Liver (tissue), 8 donors: ENCODE measurements at regions not wholly inside any gene's neighbourhood (a gene's known extent, or its start where the extent isn't known, plus 50 kb on each side); places are given as distances from the start of the nearest gene placed in this dataset.

Experiments
- DNase-seq: peaks from one replicate; pipeline ENCODE4 v3.0.0-alpha.2; 2017; ENCODE audit warnings: low spot score
- H3K27ac ChIP-seq, 2 donors: one replicate each; pipeline ENCODE4 v1.7.0; 2013; ENCODE audit warnings: inconsistent platforms in 2 of 2, low read length in 2 of 2, control low read depth in 1 of 2, low read depth in 1 of 2, mild to moderate bottlenecking in 1 of 2
- H3K27me3 ChIP-seq, 4 donors: one replicate each; pipeline versions ENCODE4 v1.6.1 to v1.7.0; 2013; ENCODE audit warnings: low read length in 3 of 4, inconsistent platforms in 1 of 4, mild to moderate bottlenecking in 1 of 4, moderate library complexity in 1 of 4; ENCODE audit not compliant: control insufficient read depth in 4 of 4, insufficient read depth in 4 of 4
- H3K36me3 ChIP-seq, 4 donors: one replicate each; pipeline versions ENCODE4 v1.6.1 to v1.7.0; 2013; ENCODE audit warnings: low read length in 3 of 4, mild to moderate bottlenecking in 3 of 4, low read depth in 1 of 4, moderate library complexity in 1 of 4; ENCODE audit not compliant: control insufficient read depth in 4 of 4, insufficient read depth in 3 of 4
- H3K4me1 ChIP-seq, 4 donors: one replicate each; pipeline versions ENCODE4 v1.6.1 to v1.7.0; 2013; ENCODE audit warnings: low read length in 3 of 4, mild to moderate bottlenecking in 3 of 4, moderate library complexity in 1 of 4; ENCODE audit not compliant: control insufficient read depth in 4 of 4, insufficient read depth in 4 of 4
- H3K4me3 ChIP-seq, 3 donors: one replicate each; pipeline versions ENCODE4 v1.6.1 to v1.7.0; 2013; ENCODE audit warnings: low read length in 3 of 3, control low read depth in 1 of 3, low read depth in 1 of 3, mild to moderate bottlenecking in 1 of 3
- H3K9ac ChIP-seq, 2 donors: one replicate each; pipeline ENCODE4 v1.7.0; 2013; ENCODE audit warnings: low read length in 2 of 2, mild to moderate bottlenecking in 2 of 2, moderate library complexity in 2 of 2, control low read depth in 1 of 2, low read depth in 1 of 2
- H3K9me3 ChIP-seq, 4 donors: one replicate each; pipeline versions ENCODE4 v1.6.1 to v1.7.0; 2013; ENCODE audit warnings: low read length in 3 of 4; ENCODE audit not compliant: control insufficient read depth in 4 of 4
- ATF3 ChIP-seq: IDR thresholded peaks from 2 replicates; pipeline ENCODE4 v1.6.1; 2016; ENCODE audit warnings: antibody characterized with exemption
- CTCF ChIP-seq: fragments of 150-350 bp; IDR thresholded peaks from 2 replicates; pipeline ENCODE4 v1.5.1; 2017; ENCODE audit warnings: improper control_type of control experiment, low read depth, low read length; ENCODE audit not compliant: missing input control
- EGR1 ChIP-seq, 2 donors: IDR thresholded peaks; 2 replicates each; pipeline ENCODE4 v1.6.1; 2016 to 2018; ENCODE audit warnings: antibody characterized with exemption in 2 of 2, low read depth in 2 of 2
- FOXA2 ChIP-seq: IDR thresholded peaks from 2 replicates; pipeline ENCODE4 v1.6.1; 2016; ENCODE audit warnings: antibody characterized with exemption
- HNF4A ChIP-seq, 2 donors: conservative IDR thresholded peaks; 2 replicates each; pipeline ENCODE4 v1.6.1; 2016; ENCODE audit warnings: antibody characterized with exemption in 2 of 2, mild to moderate bottlenecking in 2 of 2
- HNF4G ChIP-seq: IDR thresholded peaks from 2 replicates; pipeline ENCODE4 v1.6.1; 2016; ENCODE audit warnings: antibody characterized with exemption
- JUND ChIP-seq, 2 donors: IDR thresholded peaks; 2 replicates each; pipeline ENCODE4 v1.6.1; 2016; ENCODE audit warnings: antibody characterized with exemption in 2 of 2
- MAX ChIP-seq: IDR thresholded peaks from 2 replicates; pipeline ENCODE4 v1.6.1; 2016; ENCODE audit warnings: antibody characterized with exemption
- NR2F2 ChIP-seq: IDR thresholded peaks from 2 replicates; pipeline ENCODE4 v1.6.1; 2016; ENCODE audit warnings: antibody characterized with exemption
- REST ChIP-seq: IDR thresholded peaks from 2 replicates; pipeline ENCODE4 v1.6.1; 2016; ENCODE audit warnings: antibody characterized with exemption, mild to moderate bottlenecking
- RXRA ChIP-seq, 2 donors: IDR thresholded peaks; 2 replicates each; pipeline ENCODE4 v1.6.1; 2017 to 2018; ENCODE audit warnings: antibody characterized with exemption in 2 of 2, mild to moderate bottlenecking in 1 of 2
- SP1 ChIP-seq: IDR thresholded peaks from 2 replicates; pipeline ENCODE4 v1.6.1; 2018; ENCODE audit warnings: antibody characterized with exemption, mild to moderate bottlenecking
- TAF1 ChIP-seq: conservative IDR thresholded peaks from 2 replicates; pipeline ENCODE4 v1.6.1; 2016; ENCODE audit warnings: antibody characterized with exemption, mild to moderate bottlenecking
- YY1 ChIP-seq: IDR thresholded peaks from 2 replicates; pipeline ENCODE4 v1.6.1; 2016; ENCODE audit warnings: antibody characterized with exemption, mild to moderate bottlenecking
- ZBTB33 ChIP-seq: IDR thresholded peaks from 2 replicates; pipeline ENCODE4 v1.6.1; 2016; ENCODE audit warnings: antibody characterized with exemption
- WGBS: extraction: QIAGEN DNeasy Blood & Tissue Kit; methylation state at CpG from one replicate; pipeline ENCODE4 v1.1.7; 2013; 5-methylcytosine and 5-hydroxymethylcytosine counted together
- donor health status: healthy.
- donor health status: healthy.
- donor health status: healthy.
- donor health status: healthy.
- donor health status: healthy.

- TF ChIP-seq REST (no peak), ZBTB33 (no peak), EGR1 (IDR thresholded peaks at IDR 0.05; ENCODE audit: low read depth in 2 of 2) (no peak)
These were observed 297.3 kb downstream of the CYP26B1 start (continued) for GRCh38 chr2:71850306-71850801.

GRCh38 chr2:71849607-71850305 lies 297.9 kb downstream of the CYP26B1 start:
- no peak overlapping the region for H3K27ac ChIP-seq
- no peak overlapping the region for H3K4me3 ChIP-seq
- peak; percentile 3 for DNase-seq
- TF ChIP-seq HNF4G = no peak
- no peak for TF ChIP-seq HNF4A (conservative IDR thresholded peaks at IDR 0.05)
- no peak for TF ChIP-seq ZBTB33
- no peak for TF ChIP-seq YY1
- no peak for TF ChIP-seq TAF1
- TF ChIP-seq NR2F2 = no peak
- no peak for TF ChIP-seq EGR1 (IDR thresholded peaks at IDR 0.05; ENCODE audit: low read depth in 2 of 2)
- no peak for TF ChIP-seq RXRA (IDR thresholded peaks at IDR 0.05)
- H3K27me3 ChIP-seq = peaks cover 0 to 5% (median 0%) of the 10 kb centered on the region in 4 donors
- WGBS = 92% methylated on average over 10 of the region's 10 CpGs
- no peak overlapping the region for H3K9ac ChIP-seq
- H3K4me1 ChIP-seq = no peaks in the 10 kb centered on the region
- no peaks in the 10 kb centered on the region for H3K36me3 ChIP-seq
- no peaks in the 10 kb centered on the region for H3K9me3 ChIP-seq

- Histone ChIP-seq H3K9me3 (no peaks in the 10 kb centered on the region), H3K4me1 (no peaks in the 10 kb centered on the region), H3K27me3 (peaks cover 0 to 5% (median 0%) of the 10 kb centered on the region in 4 donors), H3K27ac (no peak overlapping the region), H3K9ac (no peak overlapping the region), H3K36me3 (no peaks in the 10 kb centered on the region), H3K4me3 (no peak overlapping the region)
- peak; percentile 5 for DNase-seq
- WGBS = 86% methylated on average over 6 of the region's 6 CpGs
- TF ChIP-seq CTCF (no peak), JUND (IDR thresholded peaks at IDR 0.05) (no peak), RXRA (IDR thresholded peaks at IDR 0.05) (no peak), NR2F2 (no peak), MAX (no peak), YY1 (no peak), ATF3 (no peak), HNF4G (no peak), FOXA2 (no peak), SP1 (no peak), REST (no peak), TAF1 (no peak)
These were observed 298.6 kb downstream of the CYP26B1 start for GRCh38 chr2:71849111-71849510.
